ENCODE measurements at regions not wholly inside any gene's neighbourhood (a gene's known extent, or its start where the extent isn't known, plus 50 kb on each side); places are given as distances from the start of the nearest gene placed in this dataset.

DNA sequence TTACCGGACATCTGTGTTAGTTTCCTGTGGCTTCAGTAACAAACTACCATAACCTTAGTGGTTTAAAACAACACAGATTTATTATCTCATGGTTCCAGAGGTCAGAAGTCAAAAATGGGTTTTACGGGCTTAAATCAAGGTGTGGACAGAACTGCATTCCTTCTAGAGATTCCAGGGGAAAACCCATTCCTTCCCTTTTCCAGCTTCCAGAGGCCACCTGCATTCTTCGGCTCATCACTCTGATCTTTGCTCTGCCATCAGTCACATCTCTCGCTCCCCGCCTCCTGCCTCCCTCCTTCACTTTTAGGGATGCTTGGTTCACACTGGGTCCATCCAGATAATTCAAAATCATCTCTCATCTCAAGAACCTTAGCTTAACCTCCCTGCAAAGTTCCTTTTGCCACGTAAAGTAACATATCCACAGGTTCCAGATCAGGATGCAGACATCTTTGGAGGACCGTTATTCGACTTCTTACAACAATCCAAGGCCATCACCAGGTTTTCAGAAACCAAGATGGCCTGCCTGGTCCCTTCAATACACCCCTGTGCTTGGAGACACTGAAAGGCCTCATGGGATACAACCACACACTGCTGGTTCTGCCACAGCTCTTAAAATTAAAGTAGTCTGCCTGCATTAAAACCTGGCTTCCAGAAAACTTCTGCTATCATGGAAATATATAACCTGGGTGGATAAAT lies 225.9 kb upstream of the MYO3A start:
- Mint-ChIP-seq H3K9me3 (no peaks in the 10 kb centered on the region), H3K27me3 (ENCODE audit: low read depth) (no peaks in the 10 kb centered on the region), H3K27ac (no peak overlapping the region), H3K36me3 (no peaks in the 10 kb centered on the region), H3K4me1 (peaks cover 22% of the 10 kb centered on the region), H3K4me3 (no peak overlapping the region)
- no peak for DNase-seq (ENCODE audit: low spot score in 2 of 2, unreplicated experiment in 2 of 2)
- TF ChIP-seq, protein P1, sequence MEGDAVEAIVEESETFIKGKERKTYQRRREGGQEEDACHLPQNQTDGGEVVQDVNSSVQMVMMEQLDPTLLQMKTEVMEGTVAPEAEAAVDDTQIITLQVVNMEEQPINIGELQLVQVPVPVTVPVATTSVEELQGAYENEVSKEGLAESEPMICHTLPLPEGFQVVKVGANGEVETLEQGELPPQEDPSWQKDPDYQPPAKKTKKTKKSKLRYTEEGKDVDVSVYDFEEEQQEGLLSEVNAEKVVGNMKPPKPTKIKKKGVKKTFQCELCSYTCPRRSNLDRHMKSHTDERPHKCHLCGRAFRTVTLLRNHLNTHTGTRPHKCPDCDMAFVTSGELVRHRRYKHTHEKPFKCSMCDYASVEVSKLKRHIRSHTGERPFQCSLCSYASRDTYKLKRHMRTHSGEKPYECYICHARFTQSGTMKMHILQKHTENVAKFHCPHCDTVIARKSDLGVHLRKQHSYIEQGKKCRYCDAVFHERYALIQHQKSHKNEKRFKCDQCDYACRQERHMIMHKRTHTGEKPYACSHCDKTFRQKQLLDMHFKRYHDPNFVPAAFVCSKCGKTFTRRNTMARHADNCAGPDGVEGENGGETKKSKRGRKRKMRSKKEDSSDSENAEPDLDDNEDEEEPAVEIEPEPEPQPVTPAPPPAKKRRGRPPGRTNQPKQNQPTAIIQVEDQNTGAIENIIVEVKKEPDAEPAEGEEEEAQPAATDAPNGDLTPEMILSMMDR (IDR thresholded peaks at IDR 0.05; ENCODE audit: unreplicated experiment): no peak

DNA sequence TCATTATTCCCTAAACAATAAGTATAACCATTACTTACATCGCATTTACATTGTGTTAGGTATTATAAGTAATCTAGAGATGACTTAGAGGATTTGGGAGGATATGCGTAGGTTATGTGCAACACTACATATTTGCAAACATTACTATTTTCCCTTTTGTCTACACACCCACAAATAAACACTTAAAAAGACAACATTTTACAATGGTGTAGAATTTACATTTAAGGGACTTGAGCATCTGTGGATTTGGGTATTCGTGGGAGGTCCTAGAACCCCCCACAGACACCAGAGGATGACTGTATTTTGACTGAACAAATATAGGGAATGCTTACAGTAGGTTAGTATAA lies 220.2 kb upstream of the MYO3A start:
- TF ChIP-seq, protein P1 (IDR thresholded peaks at IDR 0.05; ENCODE audit: unreplicated experiment): no peak
- Mint-ChIP-seq H3K27me3 (ENCODE audit: low read depth) (no peaks in the 10 kb centered on the region), H3K9me3 (peaks cover 9% of the 10 kb centered on the region), H3K36me3 (no peaks in the 10 kb centered on the region), H3K4me1 (no peaks in the 10 kb centered on the region), H3K4me3 (no peak overlapping the region), H3K27ac (no peak overlapping the region)
- no peak for DNase-seq (ENCODE audit: low spot score in 2 of 2, unreplicated experiment in 2 of 2)

- H3K27ac Mint-ChIP-seq: no peak overlapping the region
- no peaks in the 10 kb centered on the region for H3K36me3 Mint-ChIP-seq
- no peaks in the 10 kb centered on the region for H3K9me3 Mint-ChIP-seq
- DNase-seq (ENCODE audit: low spot score in 2 of 2, unreplicated experiment in 2 of 2): no peak
- H3K4me3 Mint-ChIP-seq: no peak overlapping the region
- peaks cover 1% of the 10 kb centered on the region for H3K27me3 Mint-ChIP-seq (ENCODE audit: low read depth)
- no peaks in the 10 kb centered on the region for H3K4me1 Mint-ChIP-seq
- TF ChIP-seq, protein P1 (IDR thresholded peaks at IDR 0.05; ENCODE audit: unreplicated experiment): no peak
Observed at GRCh38 chr10:25724241-25724640, 209.8 kb upstream of the MYO3A start.

GRCh38 chr10:25725917-25726716 lies 207.9 kb upstream of the MYO3A start:
- no peaks in the 10 kb centered on the region for H3K4me1 Mint-ChIP-seq
- H3K36me3 Mint-ChIP-seq: no peaks in the 10 kb centered on the region
- H3K9me3 Mint-ChIP-seq: no peaks in the 10 kb centered on the region
- H3K4me3 Mint-ChIP-seq: no peak overlapping the region
- no peak for DNase-seq (ENCODE audit: low spot score in 2 of 2, unreplicated experiment in 2 of 2)
- H3K27me3 Mint-ChIP-seq (ENCODE audit: low read depth): peaks cover 1% of the 10 kb centered on the region
- TF ChIP-seq, protein P1 (IDR thresholded peaks at IDR 0.05; ENCODE audit: unreplicated experiment): peak; percentile 78
- H3K27ac Mint-ChIP-seq: no peak overlapping the region

DNA sequence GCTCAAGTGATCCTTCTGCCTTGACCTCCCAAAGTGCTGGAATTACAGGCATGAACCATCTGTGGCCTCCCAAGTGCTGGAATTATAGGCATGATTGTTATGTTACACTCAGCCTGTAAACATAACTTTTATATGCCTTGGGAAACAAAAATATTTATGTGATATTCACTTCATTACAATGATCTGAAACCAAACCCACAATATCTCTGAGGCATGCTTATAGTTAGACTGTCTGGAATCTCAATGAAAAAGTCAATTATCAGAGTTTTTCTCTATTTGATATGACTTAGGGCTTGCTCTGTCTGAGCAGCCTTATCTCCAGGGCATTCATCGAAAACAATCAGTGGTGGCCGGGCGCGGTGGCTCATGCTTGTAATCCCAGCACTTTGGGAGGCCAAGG lies 195.3 kb upstream of the MYO3A start:
- H3K36me3 Mint-ChIP-seq: no peaks in the 10 kb centered on the region
- no peaks in the 10 kb centered on the region for H3K4me1 Mint-ChIP-seq
- no peak overlapping the region for H3K4me3 Mint-ChIP-seq
- no peak overlapping the region for H3K27ac Mint-ChIP-seq
- DNase-seq (ENCODE audit: low spot score in 2 of 2, unreplicated experiment in 2 of 2): no peak
- TF ChIP-seq, protein P1 (IDR thresholded peaks at IDR 0.05; ENCODE audit: unreplicated experiment): no peak
- peaks cover 8% of the 10 kb centered on the region for H3K9me3 Mint-ChIP-seq
- H3K27me3 Mint-ChIP-seq (ENCODE audit: low read depth): no peaks in the 10 kb centered on the region
